Activated CD4-positive, alpha-beta T cell treated with anti-CD3 and anti-CD28 coated beads, Interleukin-2, amount 50 U/mL, for 16 hours (primary cell): ENCODE measurements at regions not wholly inside any gene's neighbourhood (a gene's known extent, or its start where the extent isn't known, plus 50 kb on each side); places are given as distances from the start of the nearest gene placed in this dataset.
"Not testable (repeated sequence)": the region's sequence is repeated elsewhere in the genome, so short reads cannot be mapped to it uniquely, and the experiment has no call there.

ENCODE experiments used
- DNase-seq: peaks from one replicate; pipeline ENCODE4 v3.0.0-alpha.2; 2020

- no peak for DNase-seq
Measured at GRCh38 chr5:166062094-166062493, 2229.4 kb upstream of the WWC1 start.

GRCh38 chr5:166062719-166063118 lies 2228.7 kb upstream of the WWC1 start:
- no peak for DNase-seq

GRCh38 chr5:166063261-166063660 lies 2228.2 kb upstream of the WWC1 start:
- no peak for DNase-seq

- DNase-seq, result no peak
Measured at GRCh38 chr5:166068547-166069335, 2222.7 kb upstream of the WWC1 start.

GRCh38 chr5:166073901-166074581 lies 2217.4 kb upstream of the WWC1 start:
- no peak for DNase-seq

GRCh38 chr5:166074582-166075481 lies 2216.6 kb upstream of the WWC1 start:
- no peak for DNase-seq

GRCh38 chr5:166083183-166083959 lies 2208.1 kb upstream of the WWC1 start:
- no peak for DNase-seq

GRCh38 chr5:166086568-166086967 lies 2204.9 kb upstream of the WWC1 start:
- DNase-seq, result no peak

GRCh38 chr5:166088389-166089039 lies 2202.9 kb upstream of the WWC1 start:
- no peak for DNase-seq

GRCh38 chr5:166091931-166092330 lies 2199.5 kb upstream of the WWC1 start:
- DNase-seq, result no peak

- DNase-seq, result no peak
Measured at GRCh38 chr5:166093312-166093711, 2198.1 kb upstream of the WWC1 start.

GRCh38 chr5:166102947-166103346 lies 2188.5 kb upstream of the WWC1 start:
- no peak for DNase-seq

- no peak for DNase-seq
Measured at GRCh38 chr5:166111021-166111420, 2180.4 kb upstream of the WWC1 start.

- no peak for DNase-seq
Measured at GRCh38 chr5:166117072-166118066, 2174.1 kb upstream of the WWC1 start.

GRCh38 chr5:166119506-166119905 lies 2171.9 kb upstream of the WWC1 start:
- DNase-seq, result no peak

- DNase-seq, result no peak
Measured at GRCh38 chr5:166123717-166124116, 2167.7 kb upstream of the WWC1 start.

GRCh38 chr5:166127766-166128570 lies 2163.5 kb upstream of the WWC1 start:
- no peak for DNase-seq

GRCh38 chr5:166145107-166145506 lies 2146.3 kb upstream of the WWC1 start:
- not testable (repeated sequence) for DNase-seq

GRCh38 chr5:166163996-166164610 lies 2127.3 kb upstream of the WWC1 start:
- no peak for DNase-seq
